Immature natural killer cell (primary cell): ENCODE measurements at regions not wholly inside any gene's neighbourhood (a gene's known extent, or its start where the extent isn't known, plus 50 kb on each side); places are given as distances from the start of the nearest gene placed in this dataset.

ENCODE experiments used
- DNase-seq, 3 donors: peaks; one replicate each; pipeline ENCODE4 v3.0.0; 2022; ENCODE audit warnings: mixed read lengths in 1 of 3
- H3K27ac Mint-ChIP-seq, 6 donors: one replicate each; pipeline ENCODE4 v1.8.0; 2020; ENCODE audit warnings: mixed read lengths in 6 of 6, mild to moderate bottlenecking in 5 of 6, inconsistent platforms in 4 of 6, moderate library complexity in 3 of 6
- H3K27me3 Mint-ChIP-seq, 3 donors: one replicate each; pipeline ENCODE4 v1.8.0; 2020 to 2021; ENCODE audit warnings: low read depth in 3 of 3, mild to moderate bottlenecking in 3 of 3, mixed read lengths in 3 of 3, moderate library complexity in 3 of 3, inconsistent platforms in 1 of 3
- H3K36me3 Mint-ChIP-seq, 3 donors: one replicate each; pipeline ENCODE4 v1.8.0; 2020; ENCODE audit warnings: mixed read lengths in 3 of 3, inconsistent platforms in 2 of 3, mild to moderate bottlenecking in 2 of 3
- H3K4me1 Mint-ChIP-seq, 2 donors: one replicate each; pipeline ENCODE4 v1.8.0; 2020; ENCODE audit warnings: inconsistent platforms in 2 of 2, mild to moderate bottlenecking in 2 of 2, mixed read lengths in 2 of 2, moderate library complexity in 1 of 2
- H3K4me3 Mint-ChIP-seq, 5 donors: one replicate each; pipeline ENCODE4 v1.8.0; 2020; ENCODE audit warnings: mild to moderate bottlenecking in 5 of 5, mixed read lengths in 5 of 5, inconsistent platforms in 3 of 5, moderate library complexity in 3 of 5
- H3K9me3 Mint-ChIP-seq, 6 donors: one replicate each; pipeline ENCODE4 v1.8.0; 2020; ENCODE audit warnings: mild to moderate bottlenecking in 6 of 6, mixed read lengths in 6 of 6, inconsistent platforms in 4 of 6, moderate library complexity in 3 of 6

GRCh38 chr18:77822632-77823031 lies 573.0 kb downstream of the GALR1 start:
- Mint-ChIP-seq H3K27ac (no peak overlapping the region), H3K4me1 (no peaks in the 10 kb centered on the region), H3K36me3 (peaks cover 0 to 7% (median 0%) of the 10 kb centered on the region in 3 donors), H3K4me3 (no peak overlapping the region), H3K27me3 (peaks cover 0 to 8% (median 2%) of the 10 kb centered on the region in 3 donors), H3K9me3 (peaks cover 0 to 4% (median 0%) of the 10 kb centered on the region in 6 donors)
- DNase-seq = no peak

- Mint-ChIP-seq H3K9me3 (peaks cover 0 to 2% (median 0%) of the 10 kb centered on the region in 6 donors), H3K27me3 (peaks cover 1 to 4% (median 4%) of the 10 kb centered on the region in 3 donors), H3K36me3 (no peaks in the 10 kb centered on the region), H3K27ac (no peak overlapping the region), H3K4me3 (no peak overlapping the region), H3K4me1 (no peaks in the 10 kb centered on the region)
- no peak for DNase-seq
These were observed 584.2 kb downstream of the GALR1 start for GRCh38 chr18:77833807-77834206.

- Mint-ChIP-seq H3K36me3 (no peaks in the 10 kb centered on the region), H3K9me3 (peaks cover 0 to 2% (median 0%) of the 10 kb centered on the region in 6 donors), H3K4me3 (no peak overlapping the region), H3K27ac (no peak overlapping the region), H3K27me3 (peaks cover 2 to 6% (median 6%) of the 10 kb centered on the region in 3 donors), H3K4me1 (no peaks in the 10 kb centered on the region)
- no peak for DNase-seq
These were observed 602.2 kb downstream of the GALR1 start for GRCh38 chr18:77851802-77852201.

- no peak overlapping the region for H3K27ac Mint-ChIP-seq
- peaks cover 0 to 3% (median 0%) of the 10 kb centered on the region in 6 donors for H3K9me3 Mint-ChIP-seq
- H3K36me3 Mint-ChIP-seq = no peaks in the 10 kb centered on the region
- no peak for DNase-seq
- no peak overlapping the region for H3K4me3 Mint-ChIP-seq
- no peaks in the 10 kb centered on the region for H3K4me1 Mint-ChIP-seq
- H3K27me3 Mint-ChIP-seq = peaks cover 2 to 6% (median 6%) of the 10 kb centered on the region in 3 donors
These were observed 604.2 kb downstream of the GALR1 start for GRCh38 chr18:77853859-77854258.

- H3K4me1 Mint-ChIP-seq = no peaks in the 10 kb centered on the region
- H3K9me3 Mint-ChIP-seq = peaks cover 0 to 1% (median 0%) of the 10 kb centered on the region in 6 donors
- no peak overlapping the region for H3K27ac Mint-ChIP-seq
- H3K36me3 Mint-ChIP-seq = no peaks in the 10 kb centered on the region
- DNase-seq = no peak
- peaks cover 0 to 5% (median 2%) of the 10 kb centered on the region in 3 donors for H3K27me3 Mint-ChIP-seq
- H3K4me3 Mint-ChIP-seq = no peak overlapping the region
These were observed 608.3 kb downstream of the GALR1 start for GRCh38 chr18:77857678-77858655.

- H3K4me1 Mint-ChIP-seq = no peaks in the 10 kb centered on the region
- DNase-seq = no peak
- H3K27me3 Mint-ChIP-seq = peaks cover 0 to 8% (median 0%) of the 10 kb centered on the region in 3 donors
- no peaks in the 10 kb centered on the region for H3K36me3 Mint-ChIP-seq
- no peak overlapping the region for H3K4me3 Mint-ChIP-seq
- H3K9me3 Mint-ChIP-seq = peaks cover 0 to 1% (median 0%) of the 10 kb centered on the region in 6 donors
- H3K27ac Mint-ChIP-seq = no peak overlapping the region
These were observed 610.0 kb downstream of the GALR1 start for GRCh38 chr18:77859634-77860033.

- H3K9me3 Mint-ChIP-seq = peaks cover 0 to 1% (median 0%) of the 10 kb centered on the region in 6 donors
- no peaks in the 10 kb centered on the region for H3K36me3 Mint-ChIP-seq
- H3K4me3 Mint-ChIP-seq = no peak overlapping the region
- DNase-seq = no peak
- peaks cover 0 to 8% (median 0%) of the 10 kb centered on the region in 3 donors for H3K27me3 Mint-ChIP-seq
- no peak overlapping the region for H3K27ac Mint-ChIP-seq
- no peaks in the 10 kb centered on the region for H3K4me1 Mint-ChIP-seq
These were observed 612.6 kb downstream of the GALR1 start for GRCh38 chr18:77862066-77862757.

- H3K9me3 Mint-ChIP-seq = no peaks in the 10 kb centered on the region
- H3K36me3 Mint-ChIP-seq = no peaks in the 10 kb centered on the region
- no peaks in the 10 kb centered on the region for H3K4me1 Mint-ChIP-seq
- DNase-seq = no peak
- H3K4me3 Mint-ChIP-seq = no peak overlapping the region
- no peak overlapping the region for H3K27ac Mint-ChIP-seq
- peaks cover 2 to 10% (median 4%) of the 10 kb centered on the region in 3 donors for H3K27me3 Mint-ChIP-seq
These were observed 616.2 kb downstream of the GALR1 start for GRCh38 chr18:77865853-77866252.

GRCh38 chr18:77866351-77866750 lies 616.7 kb downstream of the GALR1 start:
- no peak for DNase-seq
- Mint-ChIP-seq H3K27me3 (peaks cover 2 to 10% (median 4%) of the 10 kb centered on the region in 3 donors), H3K9me3 (no peaks in the 10 kb centered on the region), H3K4me1 (no peaks in the 10 kb centered on the region), H3K4me3 (no peak overlapping the region), H3K36me3 (no peaks in the 10 kb centered on the region), H3K27ac (no peak overlapping the region)

GRCh38 chr18:77870199-77870598 lies 620.6 kb downstream of the GALR1 start:
- no peak for DNase-seq
- no peak overlapping the region for H3K4me3 Mint-ChIP-seq
- peaks cover 4 to 7% (median 5%) of the 10 kb centered on the region in 3 donors for H3K27me3 Mint-ChIP-seq
- no peak overlapping the region for H3K27ac Mint-ChIP-seq
- H3K9me3 Mint-ChIP-seq = no peaks in the 10 kb centered on the region
- H3K36me3 Mint-ChIP-seq = no peaks in the 10 kb centered on the region
- H3K4me1 Mint-ChIP-seq = no peaks in the 10 kb centered on the region

- H3K27ac Mint-ChIP-seq = no peak overlapping the region
- no peaks in the 10 kb centered on the region for H3K9me3 Mint-ChIP-seq
- peaks cover 4 to 7% (median 5%) of the 10 kb centered on the region in 3 donors for H3K27me3 Mint-ChIP-seq
- no peak overlapping the region for H3K4me3 Mint-ChIP-seq
- no peak for DNase-seq
- no peaks in the 10 kb centered on the region for H3K36me3 Mint-ChIP-seq
- H3K4me1 Mint-ChIP-seq = no peaks in the 10 kb centered on the region
These were observed 621.2 kb downstream of the GALR1 start for GRCh38 chr18:77870894-77871293.

GRCh38 chr18:77872166-77872565 lies 622.5 kb downstream of the GALR1 start:
- Mint-ChIP-seq H3K27me3 (peaks cover 5 to 8% (median 6%) of the 10 kb centered on the region in 3 donors), H3K9me3 (no peaks in the 10 kb centered on the region), H3K4me3 (no peak overlapping the region), H3K27ac (no peak overlapping the region), H3K4me1 (no peaks in the 10 kb centered on the region), H3K36me3 (no peaks in the 10 kb centered on the region)
- no peak for DNase-seq

GRCh38 chr18:77876319-77876865 lies 626.7 kb downstream of the GALR1 start:
- Mint-ChIP-seq H3K36me3 (no peaks in the 10 kb centered on the region), H3K9me3 (no peaks in the 10 kb centered on the region), H3K4me3 (no peak overlapping the region), H3K27ac (no peak overlapping the region), H3K4me1 (no peaks in the 10 kb centered on the region), H3K27me3 (peaks cover 2 to 7% (median 6%) of the 10 kb centered on the region in 3 donors)
- no peak for DNase-seq

GRCh38 chr18:77879829-77880228 lies 630.2 kb downstream of the GALR1 start:
- H3K9me3 Mint-ChIP-seq = no peaks in the 10 kb centered on the region
- H3K27ac Mint-ChIP-seq = no peak overlapping the region
- no peak for DNase-seq
- H3K36me3 Mint-ChIP-seq = no peaks in the 10 kb centered on the region
- no peaks in the 10 kb centered on the region for H3K4me1 Mint-ChIP-seq
- H3K27me3 Mint-ChIP-seq = peaks cover 6 to 7% (median 7%) of the 10 kb centered on the region in 3 donors
- H3K4me3 Mint-ChIP-seq = no peak overlapping the region
